HG03469 (cell line): ENCODE measurements at regions not wholly inside any gene's neighbourhood (a gene's known extent, or its start where the extent isn't known, plus 50 kb on each side); places are given as distances from the start of the nearest gene placed in this dataset.
"Not testable (repeated sequence)": the region's sequence is repeated elsewhere in the genome, so short reads cannot be mapped to it uniquely, and the experiment has no call there.

Source experiments
- ATAC-seq: cut with Tn5 transposase; IDR thresholded peaks from one replicate; pipeline ENCODE4 v1.9.1; 2021; ENCODE audit warnings: mild to moderate bottlenecking, moderate library complexity, moderate number of reproducible peaks; ENCODE audit not compliant: unreplicated experiment

DNA sequence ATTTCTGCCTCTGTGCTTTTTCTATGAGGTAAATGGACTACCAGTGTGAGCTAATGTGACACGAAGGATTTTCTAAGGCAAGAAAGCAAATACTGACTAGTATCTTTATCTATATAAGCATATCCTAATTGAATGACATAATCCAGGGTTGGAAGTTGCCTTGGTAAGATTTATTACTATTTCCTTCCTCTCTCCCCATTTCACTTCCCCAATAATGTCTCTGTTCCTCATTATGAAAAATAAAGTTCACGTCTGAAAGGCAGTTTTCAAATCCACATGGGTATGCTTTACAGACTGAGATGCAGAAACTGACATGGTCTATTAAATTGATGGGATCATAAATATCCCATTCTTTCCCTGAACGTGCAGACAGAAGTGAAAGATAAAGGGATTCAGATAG, 86.0 kb downstream of the DTWD1 start:
- ATAC-seq = no peak

DNA sequence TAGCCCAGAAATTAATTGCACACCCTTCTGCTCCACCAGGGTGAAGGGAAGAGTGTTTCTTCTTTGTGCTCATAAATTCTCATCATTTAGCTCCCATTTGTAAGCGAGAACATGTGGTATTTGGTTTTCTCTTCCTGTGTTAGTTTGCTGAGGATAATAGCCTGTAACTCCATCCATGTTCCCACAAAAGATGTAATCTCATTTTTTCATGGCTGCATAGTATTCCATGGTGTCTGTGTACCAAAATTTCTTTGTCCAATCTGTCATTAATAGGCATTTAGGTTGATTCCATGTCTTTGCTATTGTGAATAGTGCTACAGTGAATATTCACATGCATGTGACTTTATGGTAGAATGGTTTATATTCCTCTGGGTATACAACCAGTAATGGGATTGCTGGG, 86.8 kb downstream of the DTWD1 start:
- no peak for ATAC-seq

DNA sequence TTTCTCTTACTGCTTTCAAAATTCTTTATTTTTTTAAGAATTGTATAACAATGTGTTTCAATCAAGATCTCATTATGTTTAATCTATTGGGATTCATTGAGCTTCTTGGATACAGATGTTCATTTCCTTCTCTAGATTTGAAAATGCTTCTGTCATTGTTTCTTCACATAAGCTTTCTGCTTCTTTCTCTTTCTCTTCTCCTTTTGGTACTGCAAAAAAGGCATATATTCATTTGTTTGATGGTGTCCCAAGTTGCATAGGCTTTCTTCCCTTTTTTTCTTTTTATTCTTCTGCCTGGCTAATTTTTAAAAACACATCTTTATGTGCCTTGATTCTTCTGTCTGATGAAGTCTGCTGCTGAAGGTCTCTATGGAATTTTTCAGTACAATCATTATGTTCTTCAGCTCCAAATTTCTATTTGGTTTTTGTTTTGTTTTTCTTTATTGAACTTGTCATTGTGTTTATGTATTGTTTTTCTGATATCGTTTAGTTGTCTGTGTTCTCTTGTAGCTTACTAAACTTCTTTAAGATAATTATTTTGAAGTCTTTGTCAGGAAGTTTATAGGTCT, 88.9 kb downstream of the DTWD1 start:
- ATAC-seq = no peak

DNA sequence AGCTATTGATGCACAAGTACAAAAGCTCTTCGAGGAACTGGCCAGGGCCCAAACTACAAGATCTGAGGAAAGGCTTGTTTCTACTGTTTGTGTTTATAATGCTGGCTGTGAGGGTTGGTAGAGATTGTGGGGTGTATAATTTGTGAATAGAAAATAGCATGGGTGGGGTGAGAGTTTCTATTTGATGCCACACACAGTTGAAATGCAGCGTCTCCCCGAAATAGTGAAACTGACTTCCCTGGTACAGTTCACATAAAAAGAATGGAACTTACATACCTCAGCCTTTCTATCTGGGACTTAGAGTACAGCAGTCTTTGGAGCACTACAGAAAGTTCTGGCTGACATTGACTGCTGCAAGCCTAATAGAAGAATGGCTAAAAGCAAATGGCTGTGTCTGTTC, 91.3 kb downstream of the DTWD1 start:
- ATAC-seq = no peak

DNA sequence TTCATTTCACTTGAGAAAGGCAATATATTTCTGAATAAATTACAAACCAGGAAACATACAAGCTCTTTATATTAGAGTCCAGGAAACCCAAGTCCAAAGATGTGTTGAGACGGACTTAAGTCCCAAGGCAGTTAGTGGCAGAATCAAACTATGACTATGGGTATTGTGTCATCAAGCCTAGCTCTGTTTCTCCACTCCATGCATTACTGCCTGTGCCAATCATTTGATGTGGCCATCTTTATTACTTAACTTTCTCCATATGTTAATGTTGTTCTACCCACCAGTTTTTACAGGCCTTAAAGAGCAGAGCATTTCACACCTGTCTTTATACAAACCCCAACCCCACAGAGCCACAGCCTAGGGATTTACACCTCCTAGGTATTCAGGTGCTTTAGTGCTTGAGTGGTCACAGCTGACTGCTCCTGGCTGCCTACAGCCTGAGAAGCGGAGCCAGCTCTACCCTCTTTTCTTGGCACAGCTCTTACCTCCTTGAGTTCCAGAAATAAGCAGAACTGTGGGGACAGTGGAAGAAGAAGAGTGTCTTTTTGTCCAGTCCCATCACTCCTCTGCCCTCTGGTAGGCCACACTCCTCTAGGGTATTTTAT, 92.1 kb downstream of the DTWD1 start:
- ATAC-seq = no peak

DNA sequence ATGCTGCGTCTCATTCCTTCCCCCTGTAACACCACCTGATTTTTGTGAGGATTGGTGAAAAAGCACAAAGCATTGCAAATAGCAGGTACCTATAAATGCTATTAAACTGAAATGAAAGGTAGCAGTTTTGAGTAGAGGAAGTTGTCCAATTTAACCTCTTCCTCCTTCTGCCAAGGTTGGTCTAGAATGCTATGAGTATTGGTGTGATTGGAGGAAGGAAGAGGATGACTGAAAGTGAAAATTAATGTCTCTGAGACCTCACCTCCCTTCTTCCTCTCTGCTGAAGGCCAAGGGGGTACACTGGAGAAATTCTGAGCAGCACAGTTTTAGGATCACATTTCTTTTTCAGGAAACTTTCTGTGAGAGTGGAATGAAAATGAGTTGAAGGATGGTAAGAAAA, 94.4 kb downstream of the DTWD1 start:
- ATAC-seq = peak; percentile 65

DNA sequence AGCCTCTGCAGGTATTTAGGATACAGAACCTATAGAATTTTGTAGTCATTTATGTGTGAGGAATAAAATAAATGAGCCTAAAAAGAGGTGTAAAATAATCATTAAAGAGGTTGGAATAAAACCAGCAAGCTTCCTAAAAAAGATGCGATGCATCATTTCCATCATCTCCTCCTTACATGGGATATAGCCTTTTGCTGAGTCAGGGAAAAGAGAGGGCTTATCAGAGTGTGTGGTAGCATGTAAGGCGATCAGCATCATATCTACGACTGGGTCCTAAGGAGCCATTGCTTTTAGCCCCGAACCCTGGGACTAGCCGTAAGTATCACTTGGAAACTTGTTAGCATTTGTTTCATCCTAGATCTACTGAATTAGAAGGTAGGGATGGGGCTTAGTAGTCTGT, 94.9 kb downstream of the DTWD1 start:
- ATAC-seq = no peak

DNA sequence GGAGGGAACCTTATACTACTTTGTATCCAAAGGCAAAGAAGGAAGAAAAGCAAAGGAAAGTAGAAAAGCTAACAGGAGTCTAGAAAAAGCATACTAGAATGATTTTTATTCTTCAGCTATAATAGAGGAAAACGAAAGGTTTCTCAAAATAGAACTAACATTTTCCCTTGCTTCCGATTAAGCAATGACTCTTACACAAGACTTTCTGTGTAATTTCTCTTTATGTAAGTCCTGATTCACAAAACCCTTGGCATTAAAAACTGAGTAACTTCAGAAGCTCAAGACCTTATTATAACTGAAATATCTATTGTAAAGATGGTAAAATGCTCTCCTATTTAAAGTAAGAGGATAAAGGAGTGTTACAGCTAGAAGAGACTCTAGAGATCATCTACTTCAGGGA, 97.4 kb downstream of the DTWD1 start:
- no peak for ATAC-seq

DNA sequence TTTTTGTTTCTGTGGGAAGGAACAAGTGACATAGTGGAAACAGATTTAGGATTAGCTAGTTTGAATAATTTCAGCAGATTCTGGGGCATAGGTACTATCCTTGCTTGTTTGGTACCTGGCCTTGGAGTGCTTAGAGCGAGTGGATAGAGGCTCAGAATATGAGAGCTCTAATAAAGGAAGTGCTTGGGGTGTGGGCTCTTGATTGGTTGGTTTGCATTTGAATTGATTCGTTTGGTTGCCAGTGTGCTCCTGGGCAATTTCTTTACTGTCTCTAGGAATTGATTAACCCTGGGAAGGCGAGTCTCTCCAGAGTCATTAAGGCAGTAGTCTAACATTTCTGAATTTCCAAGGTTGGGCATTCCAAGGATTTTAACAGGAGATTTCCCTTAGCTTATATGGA, 98.0 kb downstream of the DTWD1 start:
- no peak for ATAC-seq

DNA sequence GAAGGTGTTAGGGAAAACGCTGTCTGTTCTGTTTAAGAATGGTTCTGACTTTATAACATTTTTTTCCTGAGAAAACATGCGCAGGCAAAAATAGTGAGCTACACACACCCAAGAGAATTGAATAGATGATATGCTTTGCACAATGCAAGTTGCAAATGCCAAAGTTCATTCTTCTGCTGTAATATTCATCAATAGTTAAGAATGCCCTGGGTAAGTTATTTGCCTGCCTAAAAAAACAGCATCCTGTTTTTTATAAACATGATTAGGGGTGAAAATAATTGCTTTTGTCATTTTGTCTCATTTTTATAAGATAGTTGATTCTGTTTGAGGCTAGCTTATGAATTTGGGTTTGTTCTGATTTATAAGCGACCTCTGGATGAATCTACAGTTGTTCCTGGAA, 99.4 kb downstream of the DTWD1 start:
- ATAC-seq = no peak

DNA sequence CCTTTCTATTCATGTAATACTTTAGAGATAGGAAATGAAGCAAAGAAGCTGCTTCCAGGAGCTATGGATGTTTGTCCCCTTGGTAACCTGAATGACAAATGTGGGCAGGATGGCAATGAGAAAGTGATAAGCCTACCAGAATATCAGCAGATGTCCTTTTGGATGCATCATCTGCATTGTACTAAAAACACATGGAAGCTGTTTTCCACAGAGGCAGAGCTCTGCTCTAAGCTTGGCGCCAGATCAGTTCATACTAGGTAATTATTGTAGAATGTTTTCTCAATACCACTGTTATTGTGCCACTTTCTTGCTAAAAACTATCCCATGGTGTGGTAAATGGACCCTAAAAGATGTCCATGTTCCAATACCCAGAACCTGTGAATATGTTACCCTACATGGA, 100.2 kb downstream of the DTWD1 start:
- ATAC-seq = no peak

DNA sequence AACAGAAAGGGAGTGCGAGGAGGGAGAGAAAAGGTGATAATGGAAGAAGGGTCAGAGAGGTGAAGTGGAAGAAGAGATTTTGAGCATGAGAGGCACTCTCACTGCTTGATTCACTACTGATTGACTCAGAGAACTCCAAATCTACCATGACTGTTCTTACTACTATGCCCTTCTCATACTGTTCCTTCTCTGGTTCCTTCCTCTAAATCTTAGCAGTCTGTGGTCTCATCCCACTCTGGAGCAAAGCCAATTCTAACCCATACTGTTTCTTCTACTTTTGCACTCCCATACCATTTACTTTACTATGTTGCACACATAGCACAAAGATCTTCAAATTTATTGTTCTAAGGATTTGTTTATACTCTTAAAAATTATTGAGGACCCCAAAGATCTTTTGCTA, 100.8 kb downstream of the DTWD1 start:
- ATAC-seq = no peak

DNA sequence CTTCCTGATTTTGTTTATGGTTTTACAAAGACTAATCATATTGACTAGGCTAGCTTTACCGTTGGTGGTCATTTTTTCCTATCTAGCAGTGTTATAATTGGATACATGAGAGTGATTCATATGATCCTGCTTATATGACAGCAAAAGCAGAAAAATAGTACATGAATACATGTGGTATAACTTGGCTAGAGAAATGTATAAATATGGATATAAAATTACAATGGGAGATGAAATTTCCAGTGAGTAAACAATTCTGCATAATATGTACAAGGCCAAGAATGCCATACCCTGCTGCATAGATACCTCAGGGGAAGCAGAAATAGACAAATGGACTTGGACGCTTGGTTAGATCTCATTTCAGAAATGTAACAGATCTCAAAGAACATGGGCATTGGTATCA, 103.1 kb downstream of the DTWD1 start:
- no peak for ATAC-seq

DNA sequence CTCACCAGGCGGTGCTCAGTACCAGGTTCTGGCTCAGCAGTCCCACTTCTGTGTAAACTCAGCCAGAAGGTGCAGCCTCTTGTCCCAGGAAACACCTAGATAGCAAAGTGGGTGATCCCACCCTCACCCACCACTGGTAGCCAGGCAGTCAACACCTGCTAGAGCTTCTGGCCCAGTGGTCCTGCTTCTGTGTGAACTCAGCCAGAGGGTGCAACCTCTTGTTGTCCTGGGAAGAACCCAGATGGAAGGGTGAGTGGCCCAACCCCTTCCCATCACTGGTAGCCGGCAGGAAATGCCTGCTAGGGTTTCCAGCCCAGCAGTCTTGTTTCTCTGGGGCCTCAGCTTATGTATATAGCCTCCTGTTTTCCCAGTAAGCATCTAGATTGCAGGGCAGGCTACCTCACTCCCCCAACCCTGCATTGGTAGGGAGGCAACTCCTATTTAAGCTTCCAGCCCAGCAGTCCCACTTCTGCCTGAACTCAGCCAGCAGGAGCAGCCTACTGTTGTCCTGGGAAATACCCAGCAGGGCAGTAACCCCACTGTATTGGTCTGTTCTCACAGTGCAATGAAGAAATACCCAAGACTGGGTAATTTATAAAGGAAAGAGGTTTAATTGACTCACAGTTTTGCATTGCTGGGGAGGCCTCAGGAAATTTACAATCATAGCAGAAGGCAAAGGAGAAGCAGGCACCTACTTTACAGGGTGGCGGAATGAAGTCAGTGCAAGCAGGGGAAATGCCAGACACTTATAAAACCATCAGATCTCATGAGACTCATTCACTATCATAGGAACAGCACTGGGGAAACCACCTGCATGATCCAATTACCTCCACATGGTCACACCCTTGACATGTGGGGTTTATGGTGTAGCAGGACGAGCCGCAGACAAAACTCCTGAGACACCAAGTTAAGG, 110.6 kb downstream of the DTWD1 start:
- ATAC-seq = no peak

DNA sequence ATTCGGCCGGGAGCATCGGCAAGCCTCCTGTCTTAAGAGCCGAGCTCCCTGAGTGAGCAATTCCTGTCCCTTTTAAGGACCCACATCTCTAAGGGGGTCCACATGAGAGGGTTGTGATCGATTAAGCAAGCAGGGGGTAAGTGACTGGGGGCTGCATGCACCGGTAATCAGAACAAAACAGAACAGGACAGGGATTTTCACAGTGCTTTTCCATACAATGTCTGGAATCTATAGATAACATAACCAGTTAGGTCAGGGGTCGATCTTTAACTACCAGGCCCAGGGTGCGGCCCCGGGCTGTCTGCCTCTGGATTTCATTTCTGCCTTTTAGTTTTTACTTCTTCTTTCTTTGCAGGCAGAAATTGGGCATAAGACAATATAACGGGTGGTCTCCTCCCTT, 111.3 kb downstream of the DTWD1 start:
- ATAC-seq = not testable (repeated sequence)

DNA sequence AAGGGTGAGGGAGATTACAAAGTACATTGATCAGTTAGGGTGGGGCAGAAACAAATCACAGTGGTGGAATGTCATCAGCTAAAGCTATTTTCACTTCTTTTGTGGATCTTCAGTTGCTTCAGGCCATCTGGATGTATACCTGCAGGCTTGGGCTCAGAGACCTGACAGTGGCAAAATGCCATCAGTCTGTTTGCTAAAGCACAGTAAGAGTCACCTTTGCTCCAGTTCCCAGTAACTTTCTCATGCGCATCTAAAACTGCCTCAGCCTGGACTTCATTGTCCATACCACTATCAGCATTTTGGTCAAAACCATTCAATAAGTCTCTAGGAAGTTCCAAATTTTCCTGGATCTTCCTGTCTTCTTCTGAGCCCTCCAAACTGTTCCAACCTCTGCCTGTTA, 113.2 kb downstream of the DTWD1 start:
- not testable (repeated sequence) for ATAC-seq

DNA sequence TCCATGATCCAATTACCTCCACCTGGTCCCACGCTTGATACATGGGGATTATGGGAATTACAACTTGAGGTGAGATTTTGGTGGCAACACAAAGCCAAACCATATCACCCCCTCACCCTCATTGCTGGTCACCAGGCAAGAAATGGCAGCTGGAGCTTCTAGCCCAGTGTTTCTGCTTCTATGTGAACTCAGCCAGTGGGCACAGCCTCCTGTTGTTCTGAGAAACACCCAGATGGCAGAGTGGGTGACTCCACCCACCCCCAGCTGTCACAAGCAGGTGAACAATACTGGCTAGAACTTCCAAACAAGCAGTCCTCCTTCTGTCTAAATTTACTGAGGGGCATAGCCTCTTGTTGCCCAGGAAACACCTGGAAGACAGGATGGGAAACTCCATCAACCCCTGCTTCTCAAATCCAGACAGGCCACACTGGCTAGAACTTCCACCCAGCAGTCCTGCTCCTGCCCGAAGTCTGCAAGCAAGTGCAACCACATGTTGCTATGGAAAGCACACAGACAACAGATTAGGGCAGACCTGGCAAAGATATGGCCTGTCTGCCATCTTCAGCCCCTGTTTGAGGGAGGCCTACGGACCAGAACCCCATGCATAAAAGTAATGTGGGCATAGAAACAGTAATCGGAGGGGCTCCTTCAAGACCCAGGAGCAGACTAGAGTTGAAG, 114.1 kb downstream of the DTWD1 start:
- ATAC-seq = no peak

DNA sequence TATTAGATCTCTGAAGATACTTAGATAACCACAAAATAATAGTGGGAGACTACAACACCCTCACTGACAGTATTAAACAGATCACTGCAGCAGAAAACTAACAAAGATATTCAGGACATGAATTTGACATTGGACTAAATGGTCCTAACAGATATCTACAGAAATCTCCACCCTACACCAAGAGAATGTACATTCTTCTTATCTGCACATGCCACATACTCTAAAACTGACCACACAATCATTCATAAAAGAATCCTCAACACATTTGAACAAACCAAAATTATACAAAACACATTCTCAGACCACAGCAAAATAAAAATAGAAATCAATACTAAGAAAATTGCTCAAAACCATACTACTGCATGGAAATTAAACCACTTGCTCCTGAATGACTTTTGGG, 116.3 kb downstream of the DTWD1 start:
- no peak for ATAC-seq

DNA sequence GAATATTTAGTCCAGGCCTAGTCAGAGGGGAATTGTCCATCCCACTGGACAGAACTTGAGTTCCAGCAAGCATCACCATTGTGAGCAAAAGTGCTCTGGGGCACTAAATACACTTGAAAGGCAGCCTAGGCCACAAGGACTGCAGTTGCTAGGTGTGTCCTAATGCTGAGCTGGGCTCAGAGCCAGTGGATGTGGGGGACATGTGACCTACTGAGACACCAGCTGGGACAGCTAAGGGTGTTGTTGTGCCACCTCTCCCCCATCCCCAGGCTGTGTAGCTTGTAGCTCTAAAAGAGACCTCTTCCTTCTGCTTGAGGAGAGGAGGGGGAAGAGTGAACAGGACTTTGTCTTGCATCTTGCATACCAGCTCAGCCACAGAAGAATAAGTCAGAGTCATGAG, 120.9 kb downstream of the DTWD1 start:
- no peak for ATAC-seq

DNA sequence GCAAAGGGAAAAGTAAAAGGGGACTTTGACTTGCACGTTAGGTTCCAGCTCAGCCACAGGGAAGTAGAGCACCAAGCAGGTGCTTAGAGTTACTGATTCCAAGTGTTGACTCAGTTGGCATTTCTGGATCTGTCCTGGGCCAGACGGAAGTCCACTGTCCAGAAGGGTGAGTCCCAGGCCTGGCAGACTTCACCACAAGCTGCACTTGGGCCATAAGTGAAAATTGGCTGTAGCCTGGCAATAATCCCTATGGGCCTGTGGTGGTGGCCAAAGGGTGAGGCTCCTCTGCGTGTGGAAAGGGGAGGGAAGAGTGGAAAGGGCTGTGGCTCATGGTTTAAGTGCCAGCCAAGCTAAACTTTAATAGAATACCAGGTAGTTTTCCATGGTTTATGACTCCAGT, 121.5 kb downstream of the DTWD1 start:
- no peak for ATAC-seq

DNA sequence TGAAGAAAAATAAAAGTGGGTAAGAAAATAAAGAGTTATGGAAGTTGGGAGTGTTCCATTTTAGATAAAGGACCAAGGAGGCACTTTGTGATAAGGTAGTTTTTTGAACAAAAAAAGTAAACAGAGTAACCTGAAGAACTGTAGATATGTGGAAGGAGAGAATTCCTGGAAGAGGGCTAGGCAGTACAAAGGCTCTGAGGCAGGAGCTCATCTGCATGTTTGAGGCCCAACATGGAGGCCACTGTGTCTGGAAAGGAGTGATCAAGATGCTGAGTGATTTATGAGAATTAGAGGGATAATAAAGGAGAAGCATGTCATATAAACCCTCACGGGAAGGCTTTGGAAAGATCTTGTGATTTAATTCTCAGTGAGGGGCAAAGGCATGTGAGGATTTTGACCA, 126.5 kb downstream of the DTWD1 start:
- no peak for ATAC-seq

DNA sequence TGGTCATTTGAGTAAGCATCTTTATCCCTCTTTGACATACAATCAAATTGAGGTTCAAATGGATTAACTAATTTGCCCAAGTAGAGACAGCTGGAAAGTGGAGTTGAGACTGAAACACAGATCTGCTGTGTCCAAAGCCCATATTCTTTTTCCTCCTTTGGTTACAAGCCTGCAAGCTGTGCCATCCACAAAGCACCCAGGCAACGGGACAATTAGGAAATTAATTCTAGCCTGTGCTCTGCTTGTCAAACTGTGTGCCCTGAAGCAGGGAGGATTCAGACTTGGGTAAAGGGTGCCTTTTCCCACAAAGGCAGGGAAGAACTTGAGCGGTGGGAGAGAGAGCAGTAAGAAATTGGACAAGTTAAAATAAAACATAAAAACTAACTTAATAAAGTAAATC, 127.9 kb downstream of the DTWD1 start:
- ATAC-seq = no peak
